ENCODE measurements at regions not wholly inside any gene's neighbourhood (a gene's known extent, or its start where the extent isn't known, plus 50 kb on each side); places are given as distances from the start of the nearest gene placed in this dataset.

GRCh38 chr11:33567004-33567403, 133.6 kb downstream of the C11orf91 start:
- intact Hi-C loops (cut with DNase I): no loop called here
- DNase-seq: peak in 1 of 42 donors; percentile 39

DNA sequence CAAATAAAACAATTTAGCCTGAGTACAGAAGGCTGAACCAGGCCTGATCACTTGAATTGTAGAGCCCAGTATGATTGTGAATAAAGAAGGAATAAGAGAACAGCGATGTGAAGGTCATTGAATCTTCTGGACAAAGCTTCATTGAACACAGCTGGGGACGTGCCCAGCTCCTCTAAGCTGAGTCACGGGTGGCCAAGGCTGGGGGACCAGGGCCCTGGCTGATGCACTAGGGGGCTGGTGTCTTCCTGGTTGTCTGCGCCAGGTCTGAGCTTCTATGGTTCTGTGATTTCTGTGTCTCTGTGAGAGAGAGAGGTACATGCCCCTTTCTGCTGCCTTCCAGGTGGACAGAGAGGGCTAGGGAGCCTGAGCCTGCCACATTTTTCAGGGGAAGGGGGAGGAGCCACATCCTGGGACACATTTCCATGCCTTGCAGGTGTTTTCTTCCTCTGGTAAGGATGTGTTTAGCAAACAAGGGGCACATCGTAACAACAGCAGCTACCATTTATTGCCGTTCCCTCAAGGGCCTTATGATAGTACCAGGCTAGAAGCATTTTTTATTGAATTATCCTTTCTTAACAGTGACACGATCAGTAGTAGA, 135.7 kb downstream of the C11orf91 start:
- intact Hi-C loops (cut with DNase I): no loop called here
- DNase-seq: peak in 41 of 42 donors; percentile 40 to 89 (median 65)

DNA sequence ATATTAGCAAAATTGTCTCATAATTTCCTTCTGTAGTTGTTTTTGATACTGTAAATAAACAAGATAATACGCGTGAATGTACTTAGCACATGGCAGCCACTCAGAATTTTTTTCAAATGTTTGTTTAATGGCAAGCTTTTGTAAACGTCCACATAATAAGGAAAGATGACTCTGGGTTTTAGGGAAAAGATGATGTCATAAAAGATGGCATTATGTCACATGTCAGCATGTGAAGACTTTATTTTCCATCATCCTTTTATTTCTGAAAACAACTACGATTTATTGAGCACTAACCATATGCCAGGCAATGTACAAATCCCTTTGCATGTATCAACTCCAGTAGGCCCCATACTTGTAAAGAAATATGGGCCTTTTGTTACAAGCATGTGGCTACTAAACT, 139.9 kb downstream of the C11orf91 start:
- intact Hi-C loops (cut with DNase I): no loop called here
- DNase-seq: no peak

DNA sequence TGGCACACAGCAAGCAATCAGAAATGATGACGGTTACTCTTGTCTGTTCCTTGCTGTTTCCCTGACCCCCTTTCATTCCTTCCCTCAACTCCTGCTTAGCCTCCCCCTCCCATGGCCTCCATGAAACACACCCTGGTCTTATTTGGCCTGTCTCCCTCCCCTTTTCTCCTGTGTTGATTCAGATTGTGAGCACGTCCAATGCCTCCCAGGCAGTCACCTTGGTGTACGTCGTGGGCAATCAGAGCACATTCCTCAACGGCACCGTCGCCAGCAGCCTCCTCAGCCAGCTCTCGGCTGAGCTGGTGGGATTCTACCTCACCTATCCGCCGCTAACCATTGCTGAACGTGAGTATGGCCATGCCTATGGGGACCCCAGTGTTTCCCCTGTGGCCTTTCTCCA, 141.1 kb downstream of the C11orf91 start:
- DNase-seq: peak in 1 of 42 donors; percentile 4
- intact Hi-C loops (cut with DNase I): no loop called here

- intact Hi-C loops (cut with DNase I): no loop called here
- DNase-seq: peak in 1 of 42 donors; percentile 33
These were observed 142.5 kb downstream of the C11orf91 start for GRCh38 chr11:33558097-33558496.

DNA sequence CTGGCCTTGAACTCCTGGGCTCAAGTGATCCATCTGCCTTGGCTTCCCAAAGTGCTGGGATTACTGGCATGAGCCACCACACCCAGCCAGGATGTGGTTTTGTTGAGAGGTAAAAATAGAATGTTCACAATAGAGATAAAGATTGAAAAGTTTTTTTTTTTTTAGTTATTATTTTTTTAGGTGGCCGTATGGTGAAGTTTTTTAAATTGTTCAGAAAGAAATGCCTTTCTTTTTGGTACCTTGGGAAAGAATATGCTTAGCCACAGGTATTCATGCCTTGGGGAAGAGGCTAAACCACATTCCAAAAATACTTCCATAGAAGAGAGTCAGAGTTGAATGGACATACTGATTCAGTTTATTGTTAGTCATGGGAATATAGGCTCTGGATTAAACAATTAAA, 143.4 kb downstream of the C11orf91 start:
- intact Hi-C loops (cut with DNase I): no loop called here
- DNase-seq: peak in 1 of 42 donors; percentile 31

- intact Hi-C loops (cut with DNase I): no loop called here
- DNase-seq: no peak
These were observed 146.4 kb downstream of the C11orf91 start for GRCh38 chr11:33554219-33554618.

DNA sequence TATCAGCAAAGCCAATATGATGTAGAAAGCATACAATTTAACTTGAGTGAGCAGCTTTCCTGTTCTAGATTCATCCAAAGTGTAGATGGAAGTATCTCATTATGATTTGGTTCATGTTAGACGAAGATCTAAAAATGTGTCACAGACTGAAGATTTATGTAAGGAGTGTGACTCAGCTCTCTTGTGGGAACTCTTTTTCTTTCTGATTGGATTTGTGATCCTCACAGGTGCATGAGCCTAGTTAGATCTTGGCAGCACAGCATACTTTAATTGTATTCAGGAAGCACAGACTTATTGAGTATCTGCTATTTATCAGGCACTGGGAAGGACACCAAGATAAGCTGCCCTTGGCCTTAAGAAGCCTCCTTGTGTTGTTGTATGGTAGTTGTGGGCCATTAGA, 147.1 kb downstream of the C11orf91 start:
- DNase-seq: peak in 7 of 42 donors; percentile 12 to 60 (median 34)
- intact Hi-C loops (cut with DNase I): no loop called here

GRCh38 chr11:33552756-33553155, 147.9 kb downstream of the C11orf91 start:
- intact Hi-C loops (cut with DNase I): no loop called here
- DNase-seq: peak in 1 of 42 donors; percentile 8

DNA sequence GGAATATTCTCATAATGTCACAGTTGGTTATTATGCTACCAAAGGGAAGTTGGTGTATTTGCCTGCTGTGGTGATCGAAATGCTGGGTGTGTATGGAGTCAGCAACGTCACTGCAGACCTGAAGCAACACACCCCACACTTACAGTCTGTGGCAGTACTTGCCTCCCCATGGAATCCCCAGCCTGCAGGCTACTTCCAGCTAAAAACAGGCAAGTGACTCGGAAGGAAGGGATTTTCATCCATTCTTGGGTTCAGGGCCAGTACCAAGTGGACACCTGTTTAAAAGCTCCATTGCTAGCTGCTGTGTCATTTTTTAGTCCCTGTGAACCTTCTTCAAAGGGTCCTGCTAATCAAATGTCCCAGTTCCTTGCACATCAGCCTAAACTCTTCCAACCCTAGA, 149.6 kb downstream of the C11orf91 start:
- no peak for DNase-seq
- intact Hi-C loops (cut with DNase I): no loop called here

GRCh38 chr11:33549483-33549882, 151.1 kb downstream of the C11orf91 start:
- intact Hi-C loops (cut with DNase I): no loop called here
- DNase-seq: no peak

DNA sequence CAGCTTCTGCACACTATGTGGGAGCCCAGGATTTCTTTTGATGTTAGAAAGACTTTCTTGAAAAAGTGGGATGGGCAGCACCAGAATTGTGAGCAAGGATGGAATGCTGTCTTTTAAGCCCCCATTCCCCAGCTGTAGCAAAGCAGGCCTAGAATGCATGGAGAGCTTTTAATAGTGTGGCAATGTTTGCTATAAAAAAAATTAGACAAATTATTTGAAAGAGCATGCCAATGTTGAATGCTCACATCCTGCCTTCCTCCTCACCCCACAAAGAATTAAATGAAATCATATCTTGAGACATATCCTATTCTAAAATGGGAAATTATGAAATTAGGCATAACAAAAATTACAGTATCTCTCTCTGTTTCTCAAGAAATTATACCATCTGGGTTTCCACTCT, 154.7 kb downstream of the C11orf91 start:
- DNase-seq: no peak
- intact Hi-C loops (cut with DNase I): no loop called here

GRCh38 chr11:33544593-33545373, 155.8 kb downstream of the C11orf91 start:
- DNase-seq: no peak
- intact Hi-C loops (cut with DNase I): no loop called here

- intact Hi-C loops (cut with DNase I): no loop called here
- no peak for DNase-seq
These were observed 156.8 kb downstream of the C11orf91 start for GRCh38 chr11:33543823-33544222.

GRCh38 chr11:33542921-33543320, 157.7 kb downstream of the C11orf91 start:
- peak; percentile 19 to 89 (median 70) for DNase-seq
- intact Hi-C loops (cut with DNase I): no loop called here

DNA sequence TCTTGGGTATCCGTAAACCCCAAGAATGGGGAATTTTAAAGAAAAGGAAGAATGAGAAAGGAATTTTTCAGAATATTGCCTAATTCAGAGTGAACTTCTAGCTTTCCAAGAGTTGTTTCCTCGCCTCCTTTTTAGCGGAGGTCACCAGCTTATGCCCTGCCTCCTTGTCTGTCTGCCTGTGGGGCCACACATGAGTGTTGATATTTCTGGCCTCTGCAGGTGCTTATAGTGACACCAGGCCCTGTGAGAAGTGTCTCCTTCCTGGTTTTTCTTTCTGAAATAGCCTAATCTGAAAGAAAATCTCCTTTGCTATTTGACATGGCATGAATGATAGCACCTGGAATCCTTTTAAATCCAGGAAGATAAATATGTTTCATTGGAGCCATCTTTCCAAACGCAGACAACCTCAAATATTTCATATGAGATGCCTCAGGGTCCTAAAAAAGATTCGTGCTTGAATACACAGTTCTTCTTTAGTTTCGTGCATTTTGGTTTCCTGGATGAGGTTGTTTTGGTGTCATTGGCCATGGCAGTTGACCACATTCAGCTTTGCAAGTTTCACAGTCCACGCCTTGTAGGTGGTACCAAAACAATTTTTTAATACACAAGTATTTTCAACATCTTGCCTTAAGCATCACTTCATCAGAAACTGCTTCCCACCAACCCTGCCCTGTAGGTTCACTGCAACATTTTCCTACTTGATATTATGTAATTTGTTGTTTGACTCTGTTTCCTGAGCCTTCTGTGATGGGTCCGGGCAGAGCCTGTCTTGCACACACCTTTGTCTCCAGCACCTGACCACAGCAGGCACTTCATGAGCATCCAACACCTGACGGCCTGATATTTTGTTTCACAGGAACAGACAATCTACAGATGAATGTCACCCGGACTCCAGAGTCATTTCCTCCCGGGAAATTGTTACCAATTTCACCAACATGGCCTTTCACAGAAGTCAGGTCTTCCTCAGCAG, 159.4 kb downstream of the C11orf91 start:
- no peak for DNase-seq
- intact Hi-C loops (cut with DNase I): no loop called here

- intact Hi-C loops (cut with DNase I): no loop called here
- no peak for DNase-seq
These were observed 160.2 kb downstream of the C11orf91 start for GRCh38 chr11:33540427-33540826.

DNA sequence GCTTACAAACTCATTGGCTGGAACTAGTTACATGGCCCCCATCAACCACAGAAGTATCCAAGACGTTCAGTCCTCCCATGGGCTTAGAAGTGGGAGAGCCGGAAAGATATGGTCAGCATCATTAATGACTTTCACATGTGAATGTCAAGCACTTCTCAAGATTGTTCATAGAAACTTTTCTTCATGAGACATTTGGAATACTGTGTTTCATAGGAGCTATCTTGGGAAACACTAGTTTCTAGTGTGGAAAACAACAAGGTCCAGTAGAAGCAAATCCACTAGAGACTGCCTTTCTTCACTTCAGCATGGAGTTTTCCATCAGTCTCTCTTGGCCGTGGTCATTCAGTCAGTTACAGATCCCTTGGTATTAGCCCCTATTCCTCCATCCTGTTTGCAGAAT, 160.9 kb downstream of the C11orf91 start:
- intact Hi-C loops (cut with DNase I): no loop called here
- no peak for DNase-seq

GRCh38 chr11:33538726-33539125, 161.9 kb downstream of the C11orf91 start:
- no peak for DNase-seq
- intact Hi-C loops (cut with DNase I): no loop called here

- peak in 1 of 42 donors; percentile 7 for DNase-seq
- intact Hi-C loops (cut with DNase I): no loop called here
These were observed 164.4 kb downstream of the C11orf91 start for GRCh38 chr11:33536178-33536577.
